GM20000 (cell line): ENCODE measurements at regions not wholly inside any gene's neighbourhood (a gene's known extent, or its start where the extent isn't known, plus 50 kb on each side); places are given as distances from the start of the nearest gene placed in this dataset.
"Not testable (repeated sequence)": the region's sequence is repeated elsewhere in the genome, so short reads cannot be mapped to it uniquely, and the experiment has no call there.

Experiments used
- DNase-seq: peaks from one replicate; pipeline ENCODE4 v3.0.0; 2012; ENCODE audit warnings: low spot score
- TF ChIP-seq, protein P1 (sequence below): IDR thresholded peaks from 2 replicates; pipeline ENCODE4 v1.5.1; 2012; ENCODE audit warnings: mild to moderate bottlenecking, control low read depth; ENCODE audit errors: extremely low read depth, missing control alignments

DNA sequence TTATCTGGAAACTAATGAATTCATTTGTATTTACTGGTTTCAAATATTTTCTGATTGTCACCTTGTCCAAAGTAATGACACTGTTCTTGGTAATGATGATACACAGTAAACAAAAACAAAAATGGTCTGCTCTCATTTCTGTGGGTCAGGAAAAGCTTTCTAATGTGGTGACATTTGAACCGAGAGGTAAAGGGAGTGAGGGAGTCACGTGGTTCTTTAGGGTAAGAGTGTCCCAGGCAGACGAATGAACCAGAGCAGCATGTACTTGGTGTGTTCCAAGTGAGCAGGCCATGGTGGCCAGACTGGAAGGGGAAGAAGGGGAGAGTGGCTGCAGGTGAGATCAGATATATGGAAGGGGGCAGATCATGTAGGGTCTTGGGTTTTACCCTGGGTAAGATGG lies 247.0 kb upstream of the SLC30A5 start:
- no peak for DNase-seq

DNA sequence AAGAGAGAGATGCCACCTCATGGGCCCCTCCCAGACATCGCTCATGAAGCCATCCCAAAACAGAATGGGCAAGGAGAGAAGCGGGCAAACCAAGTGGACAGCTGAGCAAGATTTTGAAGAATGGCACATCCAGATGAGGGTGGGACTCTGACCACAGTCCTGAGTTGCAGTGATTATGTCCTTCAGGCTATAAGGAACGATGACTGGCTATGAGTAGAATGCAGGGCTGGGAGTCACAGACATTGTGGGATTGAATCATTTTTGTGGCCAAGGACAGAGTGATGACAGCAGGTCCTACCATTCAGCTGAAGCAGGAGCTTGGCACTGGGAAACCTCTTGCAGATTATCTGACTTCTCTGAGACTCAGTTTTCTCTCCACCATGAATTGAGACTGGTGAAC lies 245.7 kb upstream of the SLC30A5 start:
- TF ChIP-seq, protein P1, sequence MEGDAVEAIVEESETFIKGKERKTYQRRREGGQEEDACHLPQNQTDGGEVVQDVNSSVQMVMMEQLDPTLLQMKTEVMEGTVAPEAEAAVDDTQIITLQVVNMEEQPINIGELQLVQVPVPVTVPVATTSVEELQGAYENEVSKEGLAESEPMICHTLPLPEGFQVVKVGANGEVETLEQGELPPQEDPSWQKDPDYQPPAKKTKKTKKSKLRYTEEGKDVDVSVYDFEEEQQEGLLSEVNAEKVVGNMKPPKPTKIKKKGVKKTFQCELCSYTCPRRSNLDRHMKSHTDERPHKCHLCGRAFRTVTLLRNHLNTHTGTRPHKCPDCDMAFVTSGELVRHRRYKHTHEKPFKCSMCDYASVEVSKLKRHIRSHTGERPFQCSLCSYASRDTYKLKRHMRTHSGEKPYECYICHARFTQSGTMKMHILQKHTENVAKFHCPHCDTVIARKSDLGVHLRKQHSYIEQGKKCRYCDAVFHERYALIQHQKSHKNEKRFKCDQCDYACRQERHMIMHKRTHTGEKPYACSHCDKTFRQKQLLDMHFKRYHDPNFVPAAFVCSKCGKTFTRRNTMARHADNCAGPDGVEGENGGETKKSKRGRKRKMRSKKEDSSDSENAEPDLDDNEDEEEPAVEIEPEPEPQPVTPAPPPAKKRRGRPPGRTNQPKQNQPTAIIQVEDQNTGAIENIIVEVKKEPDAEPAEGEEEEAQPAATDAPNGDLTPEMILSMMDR, result no peak
- no peak for DNase-seq

More for the DNA sequence above, 247.0 kb upstream of the SLC30A5 start:
- TF ChIP-seq, protein P1, result no peak

DNA sequence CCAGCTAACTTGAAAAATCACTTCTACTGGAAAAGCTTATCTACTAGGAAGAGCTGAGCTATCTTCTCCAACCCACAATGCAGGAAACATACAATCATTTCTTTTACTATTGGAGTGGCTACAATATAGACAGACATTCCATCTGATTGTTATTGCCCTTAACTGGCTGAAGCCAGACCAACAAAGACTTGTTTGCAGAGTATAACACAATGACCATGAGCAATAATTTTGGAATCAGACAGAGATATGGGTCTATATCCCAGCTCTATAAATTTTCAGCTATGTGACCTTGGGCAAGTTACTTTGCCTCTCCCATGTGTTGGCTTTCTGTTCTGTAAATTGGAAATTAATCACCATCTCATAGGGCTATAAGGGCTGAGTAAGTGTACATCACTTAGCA lies 244.7 kb upstream of the SLC30A5 start:
- DNase-seq, result no peak
- TF ChIP-seq, protein P1, result no peak

DNA sequence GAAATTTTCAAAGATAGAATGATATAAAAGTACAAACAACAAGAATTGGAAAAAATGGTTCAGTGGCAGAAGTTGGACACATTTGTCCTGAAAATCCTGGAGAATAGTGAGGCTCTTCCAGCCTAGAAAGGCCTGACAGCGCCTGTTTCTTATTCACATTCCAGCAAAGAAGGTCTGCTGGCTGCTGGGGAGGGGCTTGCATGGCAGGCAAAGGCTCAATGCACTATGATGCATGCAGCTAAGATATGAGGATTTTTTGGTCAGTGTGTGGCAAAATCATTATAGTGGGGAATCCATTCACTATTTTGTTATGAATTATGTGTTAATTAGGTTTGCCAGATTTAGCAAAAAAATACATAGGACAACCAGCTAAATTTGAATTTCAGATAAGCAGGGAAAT lies 243.9 kb upstream of the SLC30A5 start:
- no peak for DNase-seq
- TF ChIP-seq, protein P1, result no peak

DNA sequence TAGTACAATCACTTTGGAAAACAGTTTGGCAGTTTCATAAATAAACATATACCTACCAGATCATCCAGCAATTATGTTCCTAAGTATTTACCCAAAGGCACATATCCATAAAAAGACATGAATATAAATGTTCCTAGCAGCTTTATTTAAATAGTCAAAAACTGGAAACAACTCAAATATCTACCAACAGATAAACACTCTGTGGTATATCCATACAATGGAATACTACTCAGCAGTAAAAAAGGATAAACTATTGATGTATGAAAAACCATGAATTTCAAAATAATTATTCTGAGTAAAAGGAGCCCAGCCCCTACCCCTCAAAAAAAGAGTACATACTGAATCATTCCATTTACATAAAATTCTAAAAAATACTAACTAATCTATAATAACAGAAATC lies 232.7 kb upstream of the SLC30A5 start:
- no peak for DNase-seq
- TF ChIP-seq, protein P1, result no peak

DNA sequence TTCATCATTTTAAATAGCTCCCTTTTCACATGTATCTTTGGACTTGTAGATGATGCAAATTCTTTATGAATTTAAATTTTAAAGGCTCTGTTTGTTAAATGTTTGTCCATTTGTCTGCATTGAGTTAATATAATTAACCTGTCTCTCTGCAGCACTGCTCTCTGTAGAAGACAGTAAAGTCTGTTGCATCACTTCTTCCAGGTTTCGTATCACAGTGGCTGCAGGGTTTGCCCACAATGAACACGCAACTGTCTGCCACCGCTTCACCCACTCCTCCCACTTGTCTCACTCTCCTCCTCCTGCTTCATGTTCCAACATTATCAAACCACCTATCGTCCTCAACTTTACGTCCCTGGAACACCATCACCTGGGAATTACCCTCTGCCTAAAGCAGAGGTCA lies 231.3 kb upstream of the SLC30A5 start:
- TF ChIP-seq, protein P1, result no peak
- DNase-seq, result no peak

DNA sequence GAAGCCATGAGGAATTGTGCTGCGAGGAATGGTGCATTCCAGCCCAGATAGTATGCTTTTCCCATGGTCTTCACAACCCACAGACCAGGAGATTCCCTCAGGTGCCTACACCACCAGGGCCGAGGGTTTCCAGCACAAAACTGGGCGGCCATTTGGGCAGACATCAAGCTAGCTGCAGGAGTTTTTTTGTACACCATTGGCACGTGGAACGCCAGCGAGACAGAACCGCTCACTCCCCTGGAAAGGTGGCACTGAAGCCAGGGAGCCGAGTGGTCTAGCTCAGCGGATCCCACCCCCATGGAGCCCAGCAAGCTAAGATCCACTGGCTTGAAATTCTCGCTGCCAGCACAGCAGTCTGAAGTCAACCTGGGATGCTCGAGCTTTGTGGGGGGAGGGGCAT lies 228.6 kb upstream of the SLC30A5 start:
- not testable (repeated sequence) for DNase-seq

DNA sequence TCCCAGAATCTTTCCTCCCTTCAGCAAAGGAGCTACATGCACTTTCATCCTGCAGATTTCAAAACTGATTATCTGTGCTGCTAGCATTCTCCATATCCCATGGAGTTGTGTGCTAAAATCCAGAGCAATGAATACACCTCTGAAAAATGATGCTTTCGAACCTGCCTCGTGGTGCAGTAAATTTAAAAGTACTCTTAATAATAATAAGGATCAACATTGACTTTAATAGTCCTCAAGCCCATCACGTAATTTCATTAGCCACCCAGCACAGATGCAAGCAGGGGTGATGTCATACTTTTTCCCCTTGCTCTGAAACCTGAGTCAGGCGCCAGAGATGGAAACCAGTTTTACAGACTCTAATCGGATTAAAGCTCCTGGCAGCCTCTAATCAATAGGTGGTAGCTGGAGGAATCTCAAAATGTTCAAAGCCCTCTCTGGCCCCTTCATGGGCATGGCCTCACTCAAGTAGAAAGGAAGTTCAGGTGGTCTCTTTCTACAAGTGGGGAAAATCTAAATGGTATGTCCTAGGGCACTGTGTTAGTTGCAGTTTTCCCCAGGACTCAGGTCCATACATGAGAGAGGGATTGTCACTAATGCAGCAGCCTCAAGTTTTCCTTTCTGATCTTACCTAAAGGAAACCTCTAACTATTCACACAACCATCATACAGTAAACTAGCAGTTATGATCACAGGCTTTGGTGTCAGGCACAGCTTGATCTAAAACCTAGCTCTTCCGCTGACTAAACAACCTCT lies 221.6 kb upstream of the SLC30A5 start:
- TF ChIP-seq, protein P1, result no peak
- DNase-seq, result no peak
